Tibial nerve (tissue), 4 donors: ENCODE measurements at regions not wholly inside any gene's neighbourhood (a gene's known extent, or its start where the extent isn't known, plus 50 kb on each side); places are given as distances from the start of the nearest gene placed in this dataset.
"Not testable (repeated sequence)": the region's sequence is repeated elsewhere in the genome, so short reads cannot be mapped to it uniquely, and the experiment has no call there.

Experiments
- EP300 ChIP-seq, 2 donors: sonication (generic); formaldehyde crosslinking; IDR thresholded peaks; one replicate each; pipeline ENCODE4 v1.6.1; 2017; ENCODE audit warnings: antibody characterized with exemption in 2 of 2, mild to moderate bottlenecking in 1 of 2
- POLR2A ChIP-seq, 2 donors: fragments of 450-650 bp; IDR thresholded peaks; one replicate each; pipeline ENCODE4 v1.6.1; 2017; ENCODE audit warnings: antibody characterized with exemption in 2 of 2, mild to moderate bottlenecking in 2 of 2, moderate library complexity in 2 of 2
- TF ChIP-seq, protein P1 (sequence below), 5 experiments: fragments of 200-600 bp in 3 of 5; fragments of 450-650 bp in 2 of 5; sonication (generic) in 3 of 5; IDR thresholded peaks; one replicate each; pipeline ENCODE4 v1.5.1; 2016 to 2019; ENCODE audit warnings: antibody characterized with exemption in 5 of 5, mild to moderate bottlenecking in 3 of 5, moderate library complexity in 2 of 5

DNA sequence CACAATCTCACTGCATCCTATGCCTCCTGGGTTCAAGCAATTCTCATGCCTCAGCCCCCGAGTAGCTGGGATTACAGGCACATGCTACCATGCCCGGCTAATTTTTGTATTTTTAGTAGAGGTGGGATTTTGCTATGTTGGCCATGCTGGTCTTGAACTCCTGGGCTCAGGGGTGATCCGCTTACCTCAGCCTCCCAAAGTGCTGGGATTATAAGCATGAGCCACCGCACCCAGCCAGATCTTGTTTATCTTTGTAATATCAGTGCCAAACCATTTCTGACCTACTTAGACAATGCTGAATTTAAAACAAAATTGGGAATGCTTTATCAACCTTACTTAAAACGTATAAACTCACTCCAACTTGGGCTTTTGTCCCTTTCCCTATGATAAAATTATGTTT, 103.7 kb upstream of the GBE1 start:
- TF ChIP-seq, protein P1, sequence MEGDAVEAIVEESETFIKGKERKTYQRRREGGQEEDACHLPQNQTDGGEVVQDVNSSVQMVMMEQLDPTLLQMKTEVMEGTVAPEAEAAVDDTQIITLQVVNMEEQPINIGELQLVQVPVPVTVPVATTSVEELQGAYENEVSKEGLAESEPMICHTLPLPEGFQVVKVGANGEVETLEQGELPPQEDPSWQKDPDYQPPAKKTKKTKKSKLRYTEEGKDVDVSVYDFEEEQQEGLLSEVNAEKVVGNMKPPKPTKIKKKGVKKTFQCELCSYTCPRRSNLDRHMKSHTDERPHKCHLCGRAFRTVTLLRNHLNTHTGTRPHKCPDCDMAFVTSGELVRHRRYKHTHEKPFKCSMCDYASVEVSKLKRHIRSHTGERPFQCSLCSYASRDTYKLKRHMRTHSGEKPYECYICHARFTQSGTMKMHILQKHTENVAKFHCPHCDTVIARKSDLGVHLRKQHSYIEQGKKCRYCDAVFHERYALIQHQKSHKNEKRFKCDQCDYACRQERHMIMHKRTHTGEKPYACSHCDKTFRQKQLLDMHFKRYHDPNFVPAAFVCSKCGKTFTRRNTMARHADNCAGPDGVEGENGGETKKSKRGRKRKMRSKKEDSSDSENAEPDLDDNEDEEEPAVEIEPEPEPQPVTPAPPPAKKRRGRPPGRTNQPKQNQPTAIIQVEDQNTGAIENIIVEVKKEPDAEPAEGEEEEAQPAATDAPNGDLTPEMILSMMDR (IDR thresholded peaks at IDR 0.05) = not testable (repeated sequence)
- TF ChIP-seq POLR2A, EP300 (IDR thresholded peaks at IDR 0.05): not testable (repeated sequence)
